Smooth muscle cell (in vitro differentiated cells): ENCODE measurements at regions not wholly inside any gene's neighbourhood (a gene's known extent, or its start where the extent isn't known, plus 50 kb on each side); places are given as distances from the start of the nearest gene placed in this dataset.

ENCODE experiments used
- DNase-seq: peaks from one replicate; lab custom pipeline; 2025; ENCODE audit not compliant: unreplicated experiment; lab: John Stamatoyannopoulos, UW
- H2AFZ ChIP-seq: fragments of 200-600 bp; sonication (generic); 2 replicates; pipeline ENCODE4 v1.6.0; 2016; ENCODE audit warnings: antibody characterized with exemption, low read depth, mild to moderate bottlenecking
- H3F3A ChIP-seq: fragments of 200-600 bp; sonication (generic); 2 replicates; pipeline ENCODE4 v1.6.0; 2017; ENCODE audit warnings: antibody characterized with exemption, low read depth
- H3K27ac ChIP-seq: fragments of 200-600 bp; sonication (generic); 2 replicates; pipeline ENCODE4 v1.5.1; 2016; ENCODE audit warnings: low read depth, mild to moderate bottlenecking
- H3K27me3 ChIP-seq: fragments of 200-600 bp; sonication (generic); 2 replicates; pipeline ENCODE4 v1.6.1; 2016; ENCODE audit warnings: low read depth, mild to moderate bottlenecking
- H3K36me3 ChIP-seq: fragments of 200-600 bp; sonication (generic); 2 replicates; pipeline ENCODE4 v1.5.1; 2016; ENCODE audit warnings: low read depth
- H3K4me1 ChIP-seq: fragments of 200-600 bp; sonication (generic); 2 replicates; pipeline ENCODE4 v1.5.1; 2016; ENCODE audit warnings: low read depth
- H3K4me2 ChIP-seq: fragments of 200-600 bp; sonication (generic); 2 replicates; pipeline ENCODE4 v1.6.0; 2016; ENCODE audit warnings: mild to moderate bottlenecking
- H3K4me3 ChIP-seq: fragments of 200-600 bp; sonication (generic); 2 replicates; pipeline ENCODE4 v1.5.1; 2016; ENCODE audit warnings: mild to moderate bottlenecking
- H3K79me2 ChIP-seq: fragments of 200-600 bp; sonication (generic); 2 replicates; pipeline ENCODE4 v1.6.0; 2016; ENCODE audit warnings: low read depth, mild to moderate bottlenecking
- H3K9ac ChIP-seq: fragments of 200-600 bp; sonication (generic); 2 replicates; pipeline ENCODE4 v1.6.0; 2016; ENCODE audit warnings: low read depth
- H3K9me3 ChIP-seq: fragments of 200-600 bp; sonication (generic); replicated peaks from 2 replicates; pipeline ENCODE4 v1.5.1; 2016; ENCODE audit warnings: low read depth
- H4K20me1 ChIP-seq: fragments of 200-600 bp; sonication (generic); 2 replicates; pipeline ENCODE4 v1.6.0; 2016; ENCODE audit warnings: low read depth
- WGBS: methylation state at CpG from one replicate; pipeline ENCODE4 v1.1.7; 2016; ENCODE audit warnings: low lambda C conversion rate; 5-methylcytosine and 5-hydroxymethylcytosine counted together
- TF ChIP-seq, protein P1 (sequence below): fragments of 200-600 bp; sonication (generic); IDR thresholded peaks from 2 replicates; pipeline ENCODE4 v1.5.1; 2017; ENCODE audit warnings: borderline replicate concordance, mild to moderate bottlenecking, antibody characterized with exemption; ENCODE audit not compliant: insufficient read depth, poor library complexity, severe bottlenecking

- TF ChIP-seq, protein P1, sequence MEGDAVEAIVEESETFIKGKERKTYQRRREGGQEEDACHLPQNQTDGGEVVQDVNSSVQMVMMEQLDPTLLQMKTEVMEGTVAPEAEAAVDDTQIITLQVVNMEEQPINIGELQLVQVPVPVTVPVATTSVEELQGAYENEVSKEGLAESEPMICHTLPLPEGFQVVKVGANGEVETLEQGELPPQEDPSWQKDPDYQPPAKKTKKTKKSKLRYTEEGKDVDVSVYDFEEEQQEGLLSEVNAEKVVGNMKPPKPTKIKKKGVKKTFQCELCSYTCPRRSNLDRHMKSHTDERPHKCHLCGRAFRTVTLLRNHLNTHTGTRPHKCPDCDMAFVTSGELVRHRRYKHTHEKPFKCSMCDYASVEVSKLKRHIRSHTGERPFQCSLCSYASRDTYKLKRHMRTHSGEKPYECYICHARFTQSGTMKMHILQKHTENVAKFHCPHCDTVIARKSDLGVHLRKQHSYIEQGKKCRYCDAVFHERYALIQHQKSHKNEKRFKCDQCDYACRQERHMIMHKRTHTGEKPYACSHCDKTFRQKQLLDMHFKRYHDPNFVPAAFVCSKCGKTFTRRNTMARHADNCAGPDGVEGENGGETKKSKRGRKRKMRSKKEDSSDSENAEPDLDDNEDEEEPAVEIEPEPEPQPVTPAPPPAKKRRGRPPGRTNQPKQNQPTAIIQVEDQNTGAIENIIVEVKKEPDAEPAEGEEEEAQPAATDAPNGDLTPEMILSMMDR: no peak
- H3K4me2 ChIP-seq: peak overlapping the region; percentile 85
- no peaks in the 10 kb centered on the region for H3K27me3 ChIP-seq
- no peak overlapping the region for H3K9ac ChIP-seq
- WGBS: 14% methylated on average over 4 of the region's 4 CpGs
- no peaks in the 10 kb centered on the region for H4K20me1 ChIP-seq
- no peak for DNase-seq
- peak overlapping the region; percentile 46 for H3K4me3 ChIP-seq
- no peaks in the 10 kb centered on the region for H3K36me3 ChIP-seq
- H2AFZ ChIP-seq: no peak overlapping the region
- peaks cover 29% of the 10 kb centered on the region for H3K4me1 ChIP-seq
- no peaks in the 10 kb centered on the region for H3K79me2 ChIP-seq
- H3K27ac ChIP-seq: no peak overlapping the region
- H3F3A ChIP-seq: peaks cover 3% of the 10 kb centered on the region
- H3K9me3 ChIP-seq: no peaks in the 10 kb centered on the region
Measured at GRCh38 chrX:40166582-40166981, 68.8 kb upstream of the BCOR start.

DNA sequence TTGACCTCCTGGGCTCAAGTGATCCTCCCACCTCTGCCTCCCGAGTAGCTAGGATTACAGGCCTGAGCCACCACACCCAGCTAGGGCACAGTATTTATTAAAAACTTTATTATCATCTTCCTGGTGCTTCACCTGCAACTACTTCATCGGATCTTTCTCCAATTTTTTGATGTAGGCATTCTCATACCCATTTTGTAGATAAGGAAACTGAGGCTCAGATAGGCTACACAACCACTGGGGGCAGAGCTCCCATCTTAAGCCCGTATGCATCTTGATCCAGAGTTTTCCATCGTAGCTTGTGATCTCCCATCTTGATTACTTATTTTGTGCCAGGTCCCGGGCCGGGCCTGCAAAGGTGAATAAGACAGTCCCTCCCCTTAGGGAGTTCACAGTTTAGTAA is 68.1 kb upstream of the BCOR start:
- H3K4me3 ChIP-seq: no peak overlapping the region
- no peak overlapping the region for H3K9ac ChIP-seq
- H2AFZ ChIP-seq: no peak overlapping the region
- H3K27me3 ChIP-seq: no peaks in the 10 kb centered on the region
- DNase-seq: no peak
- 91% methylated on average over 6 of the region's 6 CpGs for WGBS
- H3K4me1 ChIP-seq: peaks cover 29% of the 10 kb centered on the region
- H3K9me3 ChIP-seq: no peaks in the 10 kb centered on the region
- H4K20me1 ChIP-seq: no peaks in the 10 kb centered on the region
- no peak overlapping the region for H3K4me2 ChIP-seq
- TF ChIP-seq, protein P1: no peak
- H3K79me2 ChIP-seq: no peaks in the 10 kb centered on the region
- no peaks in the 10 kb centered on the region for H3K36me3 ChIP-seq
- H3K27ac ChIP-seq: no peak overlapping the region
- peaks cover 3% of the 10 kb centered on the region for H3F3A ChIP-seq

GRCh38 chrX:40165206-40165605 is 67.4 kb upstream of the BCOR start:
- Histone ChIP-seq H3K27me3 (no peaks in the 10 kb centered on the region), H3K79me2 (no peaks in the 10 kb centered on the region), H3K4me2 (no peak overlapping the region), H3K27ac (no peak overlapping the region), H3K36me3 (no peaks in the 10 kb centered on the region), H3K9me3 (no peaks in the 10 kb centered on the region), H3K9ac (no peak overlapping the region), H4K20me1 (no peaks in the 10 kb centered on the region), H3K4me1 (peaks cover 29% of the 10 kb centered on the region), H2AFZ (no peak overlapping the region), H3K4me3 (no peak overlapping the region), H3F3A (no peaks in the 10 kb centered on the region)
- TF ChIP-seq, protein P1: no peak
- DNase-seq: no peak
- 88% methylated on average over 4 of the region's 5 CpGs for WGBS

- DNase-seq: no peak
- no peaks in the 10 kb centered on the region for H3K79me2 ChIP-seq
- no peak overlapping the region for H3K9ac ChIP-seq
- H3K4me3 ChIP-seq: no peak overlapping the region
- H3K9me3 ChIP-seq: no peaks in the 10 kb centered on the region
- WGBS: 73% methylated on average over 3 of the region's 3 CpGs
- TF ChIP-seq, protein P1: no peak
- no peaks in the 10 kb centered on the region for H3K36me3 ChIP-seq
- H3K4me2 ChIP-seq: no peak overlapping the region
- H3F3A ChIP-seq: no peaks in the 10 kb centered on the region
- no peaks in the 10 kb centered on the region for H3K27me3 ChIP-seq
- peaks cover 29% of the 10 kb centered on the region for H3K4me1 ChIP-seq
- no peaks in the 10 kb centered on the region for H4K20me1 ChIP-seq
- no peak overlapping the region for H3K27ac ChIP-seq
- H2AFZ ChIP-seq: no peak overlapping the region
Measured at GRCh38 chrX:40164751-40165150, 67.0 kb upstream of the BCOR start.
